HCT116 (cell line): ENCODE measurements at regions not wholly inside any gene's neighbourhood (a gene's known extent, or its start where the extent isn't known, plus 50 kb on each side); places are given as distances from the start of the nearest gene placed in this dataset.

Experiments used
- ATF3 ChIP-seq: IDR thresholded peaks from 2 replicates; pipeline ENCODE4 v1.6.1; 2012
- CEBPB ChIP-seq: IDR thresholded peaks from 2 replicates; pipeline ENCODE4 v1.6.1; 2012; ENCODE audit warnings: low read depth
- EZH2 ChIP-seq: fragments of 200-600 bp; sonication (generic); IDR thresholded peaks from 2 replicates; pipeline ENCODE4 v1.6.1; 2017; ENCODE audit warnings: antibody characterized with exemption, mixed run types
- POLR2AphosphoS5 ChIP-seq: IDR thresholded peaks from 2 replicates; pipeline ENCODE4 v1.6.1; 2011; ENCODE audit warnings: mild to moderate bottlenecking, low read depth, low read length, moderate library complexity
- RAD21 ChIP-seq: IDR thresholded peaks from 2 replicates; pipeline ENCODE4 v1.6.1; 2012; ENCODE audit warnings: low read depth, mild to moderate bottlenecking
- SP1 ChIP-seq: IDR thresholded peaks from 2 replicates; pipeline ENCODE4 v1.6.1; 2012; ENCODE audit warnings: low read depth
- SRF ChIP-seq: IDR thresholded peaks from 2 replicates; pipeline ENCODE4 v1.6.1; 2012; ENCODE audit warnings: low read depth
- ZBTB33 ChIP-seq: IDR thresholded peaks from 2 replicates; pipeline ENCODE4 v1.6.1; 2011; ENCODE audit warnings: mild to moderate bottlenecking, low read length, moderate library complexity; ENCODE audit not compliant: insufficient replicate concordance; ENCODE audit errors: extremely low read depth
- TF ChIP-seq, protein P1 (sequence below), 3 experiments: fragments of 200-600 bp in 1 of 3; sonication (generic) in 1 of 3; IDR thresholded peaks in 2 of 3; conservative IDR thresholded peaks in 1 of 3; 2 replicates each; pipeline ENCODE4 v1.5.1; 2012 to 2017; ENCODE audit warnings: low read depth in 2 of 3, low read length in 2 of 3, antibody characterized with exemption in 1 of 3, borderline replicate concordance in 1 of 3, control low read depth in 1 of 3, mild to moderate bottlenecking in 1 of 3, mixed read lengths in 1 of 3, mixed run types in 1 of 3, moderate library complexity in 1 of 3; ENCODE audit not compliant: insufficient read depth in 1 of 3
- TF ChIP-seq, protein P2 (sequence below): IDR thresholded peaks from 2 replicates; pipeline ENCODE4 v1.6.1; 2012; ENCODE audit warnings: low read depth

DNA sequence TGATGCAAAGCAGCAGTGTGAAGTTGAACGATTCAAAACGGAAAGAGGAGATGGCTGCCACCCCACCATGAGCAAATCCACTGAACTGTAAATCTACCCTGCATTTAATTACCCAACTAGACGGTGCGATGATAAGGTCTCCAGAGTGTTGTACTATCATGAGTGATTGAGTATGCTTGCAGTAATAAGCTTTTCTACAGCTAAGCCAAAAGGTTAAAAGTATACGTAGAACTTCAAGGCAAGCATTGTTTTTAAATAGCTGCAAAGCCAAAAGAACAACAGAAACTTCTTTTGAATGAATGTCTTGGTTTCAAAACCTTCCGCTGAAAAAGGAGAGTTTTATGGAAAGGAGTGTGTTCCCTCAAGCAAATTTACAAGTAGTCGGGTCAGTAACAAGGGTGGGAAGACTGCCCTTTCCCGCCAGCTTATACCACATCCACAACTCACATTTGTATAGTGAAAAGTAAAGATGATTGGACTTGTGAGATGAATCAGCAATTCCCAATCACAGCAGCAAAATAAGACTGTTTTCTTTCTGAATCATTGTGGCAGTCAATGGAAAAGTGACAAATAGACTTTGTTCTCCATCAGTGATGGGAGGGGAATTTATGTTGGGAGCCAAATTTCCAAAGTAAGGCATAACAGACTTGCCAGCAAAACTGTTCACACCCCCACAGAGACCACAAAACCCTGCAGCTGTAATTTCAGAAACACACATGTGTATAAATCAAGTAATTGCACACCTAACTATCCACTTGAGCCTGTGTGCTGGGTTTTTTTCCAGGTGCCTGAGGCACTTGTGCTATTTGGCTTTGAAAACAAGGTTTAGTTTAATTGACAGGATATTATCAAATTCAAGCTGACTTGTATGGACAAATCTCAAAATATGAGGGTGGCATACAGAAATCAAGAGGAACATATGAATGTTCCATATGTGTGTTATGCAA lies 407.7 kb upstream of the GRAMD2B start:
- TF ChIP-seq, protein P1, sequence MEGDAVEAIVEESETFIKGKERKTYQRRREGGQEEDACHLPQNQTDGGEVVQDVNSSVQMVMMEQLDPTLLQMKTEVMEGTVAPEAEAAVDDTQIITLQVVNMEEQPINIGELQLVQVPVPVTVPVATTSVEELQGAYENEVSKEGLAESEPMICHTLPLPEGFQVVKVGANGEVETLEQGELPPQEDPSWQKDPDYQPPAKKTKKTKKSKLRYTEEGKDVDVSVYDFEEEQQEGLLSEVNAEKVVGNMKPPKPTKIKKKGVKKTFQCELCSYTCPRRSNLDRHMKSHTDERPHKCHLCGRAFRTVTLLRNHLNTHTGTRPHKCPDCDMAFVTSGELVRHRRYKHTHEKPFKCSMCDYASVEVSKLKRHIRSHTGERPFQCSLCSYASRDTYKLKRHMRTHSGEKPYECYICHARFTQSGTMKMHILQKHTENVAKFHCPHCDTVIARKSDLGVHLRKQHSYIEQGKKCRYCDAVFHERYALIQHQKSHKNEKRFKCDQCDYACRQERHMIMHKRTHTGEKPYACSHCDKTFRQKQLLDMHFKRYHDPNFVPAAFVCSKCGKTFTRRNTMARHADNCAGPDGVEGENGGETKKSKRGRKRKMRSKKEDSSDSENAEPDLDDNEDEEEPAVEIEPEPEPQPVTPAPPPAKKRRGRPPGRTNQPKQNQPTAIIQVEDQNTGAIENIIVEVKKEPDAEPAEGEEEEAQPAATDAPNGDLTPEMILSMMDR (IDR thresholded peaks at IDR 0.05 in 2 of 3, conservative IDR thresholded peaks at IDR 0.05 in 1 of 3; ENCODE audit: borderline replicate concordance in 1 of 3, insufficient read depth in 1 of 3, low read depth in 2 of 3, low read length in 2 of 3), result no peak
- TF ChIP-seq ZBTB33 (no peak), CEBPB (no peak), POLR2AphosphoS5 (no peak), SRF (no peak), RAD21 (no peak), ATF3 (no peak), EZH2 (no peak), SP1 (no peak)
- TF ChIP-seq, protein P2, sequence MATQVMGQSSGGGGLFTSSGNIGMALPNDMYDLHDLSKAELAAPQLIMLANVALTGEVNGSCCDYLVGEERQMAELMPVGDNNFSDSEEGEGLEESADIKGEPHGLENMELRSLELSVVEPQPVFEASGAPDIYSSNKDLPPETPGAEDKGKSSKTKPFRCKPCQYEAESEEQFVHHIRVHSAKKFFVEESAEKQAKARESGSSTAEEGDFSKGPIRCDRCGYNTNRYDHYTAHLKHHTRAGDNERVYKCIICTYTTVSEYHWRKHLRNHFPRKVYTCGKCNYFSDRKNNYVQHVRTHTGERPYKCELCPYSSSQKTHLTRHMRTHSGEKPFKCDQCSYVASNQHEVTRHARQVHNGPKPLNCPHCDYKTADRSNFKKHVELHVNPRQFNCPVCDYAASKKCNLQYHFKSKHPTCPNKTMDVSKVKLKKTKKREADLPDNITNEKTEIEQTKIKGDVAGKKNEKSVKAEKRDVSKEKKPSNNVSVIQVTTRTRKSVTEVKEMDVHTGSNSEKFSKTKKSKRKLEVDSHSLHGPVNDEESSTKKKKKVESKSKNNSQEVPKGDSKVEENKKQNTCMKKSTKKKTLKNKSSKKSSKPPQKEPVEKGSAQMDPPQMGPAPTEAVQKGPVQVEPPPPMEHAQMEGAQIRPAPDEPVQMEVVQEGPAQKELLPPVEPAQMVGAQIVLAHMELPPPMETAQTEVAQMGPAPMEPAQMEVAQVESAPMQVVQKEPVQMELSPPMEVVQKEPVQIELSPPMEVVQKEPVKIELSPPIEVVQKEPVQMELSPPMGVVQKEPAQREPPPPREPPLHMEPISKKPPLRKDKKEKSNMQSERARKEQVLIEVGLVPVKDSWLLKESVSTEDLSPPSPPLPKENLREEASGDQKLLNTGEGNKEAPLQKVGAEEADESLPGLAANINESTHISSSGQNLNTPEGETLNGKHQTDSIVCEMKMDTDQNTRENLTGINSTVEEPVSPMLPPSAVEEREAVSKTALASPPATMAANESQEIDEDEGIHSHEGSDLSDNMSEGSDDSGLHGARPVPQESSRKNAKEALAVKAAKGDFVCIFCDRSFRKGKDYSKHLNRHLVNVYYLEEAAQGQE, result no peak
